NOMO-1 treated with dmso at 0.1 percent for 144 hours (cell line): ENCODE measurements at regions not wholly inside any gene's neighbourhood (a gene's known extent, or its start where the extent isn't known, plus 50 kb on each side); places are given as distances from the start of the nearest gene placed in this dataset.
A peak's percentile ranks its signal among the peaks of the same experiment; 100 is the strongest.

Experiments
- DNase-seq: peaks from one replicate; lab custom pipeline; 2025; ENCODE audit not compliant: unreplicated experiment; lab: John Stamatoyannopoulos, UW

GRCh38 chr3:26345613-26346012, 277.0 kb upstream of the LRRC3B start:
- no peak for DNase-seq

- DNase-seq, result no peak
Observed at GRCh38 chr3:26346497-26346896, 276.1 kb upstream of the LRRC3B start.

- no peak for DNase-seq
Observed at GRCh38 chr3:26347150-26347549, 275.4 kb upstream of the LRRC3B start.

GRCh38 chr3:26350853-26351252, 271.7 kb upstream of the LRRC3B start:
- DNase-seq, result no peak

GRCh38 chr3:26353097-26353496, 269.5 kb upstream of the LRRC3B start:
- DNase-seq, result no peak

- DNase-seq, result no peak
Observed at GRCh38 chr3:26358405-26358804, 264.2 kb upstream of the LRRC3B start.

GRCh38 chr3:26365706-26366105, 256.9 kb upstream of the LRRC3B start:
- no peak for DNase-seq

GRCh38 chr3:26368312-26368711, 254.3 kb upstream of the LRRC3B start:
- no peak for DNase-seq

- no peak for DNase-seq
Observed at GRCh38 chr3:26369133-26369532, 253.4 kb upstream of the LRRC3B start.

GRCh38 chr3:26375843-26376530, 246.6 kb upstream of the LRRC3B start:
- DNase-seq, result no peak

- DNase-seq, result no peak
Observed at GRCh38 chr3:26381411-26381810, 241.2 kb upstream of the LRRC3B start.

GRCh38 chr3:26406636-26407035, 215.9 kb upstream of the LRRC3B start:
- no peak for DNase-seq

GRCh38 chr3:26418553-26418952, 204.0 kb upstream of the LRRC3B start:
- DNase-seq, result no peak

GRCh38 chr3:26422415-26422814, 200.2 kb upstream of the LRRC3B start:
- no peak for DNase-seq

- DNase-seq, result no peak
Observed at GRCh38 chr3:26425076-26425475, 197.5 kb upstream of the LRRC3B start.

GRCh38 chr3:26428992-26429391, 193.6 kb upstream of the LRRC3B start:
- no peak for DNase-seq

- no peak for DNase-seq
Observed at GRCh38 chr3:26437678-26438077, 184.9 kb upstream of the LRRC3B start.

GRCh38 chr3:26438325-26438940, 184.1 kb upstream of the LRRC3B start:
- peak; percentile 1 for DNase-seq

- no peak for DNase-seq
Observed at GRCh38 chr3:26438981-26439884, 183.3 kb upstream of the LRRC3B start.

GRCh38 chr3:26449996-26450395, 172.6 kb upstream of the LRRC3B start:
- no peak for DNase-seq

GRCh38 chr3:26452363-26452762, 170.2 kb upstream of the LRRC3B start:
- DNase-seq, result no peak

GRCh38 chr3:26460985-26461384, 161.6 kb upstream of the LRRC3B start:
- no peak for DNase-seq
